A673 (cell line): ENCODE measurements at regions not wholly inside any gene's neighbourhood (a gene's known extent, or its start where the extent isn't known, plus 50 kb on each side); places are given as distances from the start of the nearest gene placed in this dataset.

Experiments used
- CTCF ChIP-seq: fragments of 300-800, 200-600 bp; sonication (generic); conservative IDR thresholded peaks from 2 replicates; pipeline ENCODE4 v1.5.1; 2017; ENCODE audit warnings: low read depth, mild to moderate bottlenecking, antibody characterized with exemption, low read length, moderate library complexity, mixed read lengths
- EZH2 ChIP-seq: fragments of 200-600 bp; sonication (generic); IDR thresholded peaks from 2 replicates; pipeline ENCODE4 v1.6.1; 2017; ENCODE audit warnings: borderline replicate concordance, low read depth, mild to moderate bottlenecking, mixed read lengths, antibody characterized with exemption, low read length; ENCODE audit not compliant: poor library complexity, severe bottlenecking

DNA sequence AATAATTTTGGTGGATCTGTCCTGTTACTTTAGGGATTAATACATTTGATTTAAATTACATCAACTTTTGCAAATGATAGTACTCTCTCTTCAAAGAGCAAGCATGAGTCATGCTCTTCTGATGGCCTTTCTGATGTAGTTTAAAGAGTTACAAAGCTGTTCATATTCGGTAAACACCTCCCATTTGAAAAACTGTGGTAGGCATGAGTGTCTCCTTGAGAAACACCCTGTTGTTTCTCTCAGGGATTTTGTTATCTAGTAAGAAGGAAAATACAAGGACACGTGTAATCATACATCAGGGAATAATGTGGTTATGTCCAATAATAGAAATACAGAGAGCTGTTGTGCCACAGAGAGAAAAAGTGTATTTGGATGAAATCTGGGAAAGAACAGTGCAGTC, 53.3 kb upstream of the E2F7 start:
- TF ChIP-seq CTCF (no peak), EZH2 (no peak)
